ENCODE measurements at regions not wholly inside any gene's neighbourhood (a gene's known extent, or its start where the extent isn't known, plus 50 kb on each side); places are given as distances from the start of the nearest gene placed in this dataset.

DNA sequence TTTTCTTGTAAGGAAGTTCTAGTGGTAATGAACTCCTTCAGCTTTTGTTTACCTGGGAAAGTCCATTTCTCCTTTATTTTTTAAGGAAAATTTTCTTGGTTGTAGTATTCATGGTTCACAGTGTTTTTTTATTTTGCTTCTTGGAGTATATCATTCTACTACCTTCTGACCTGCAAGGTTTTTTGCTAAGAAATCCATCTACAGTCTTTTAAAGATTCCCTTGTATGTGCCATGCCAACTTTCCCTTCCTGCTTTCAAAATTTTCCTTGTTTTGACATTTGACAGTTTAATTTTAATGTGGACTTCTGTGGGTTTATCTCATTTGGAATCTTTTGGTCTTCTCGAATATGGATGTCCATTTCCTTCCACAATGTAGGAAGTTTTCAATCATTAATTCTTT lies 855.6 kb downstream of the TBC1D32 start:
- no peak for TF ChIP-seq TAF1 (IDR thresholded peaks at IDR 0.05; ENCODE audit: borderline replicate concordance, insufficient read depth, low read length)
- no peak for TF ChIP-seq POLR2AphosphoS5 (IDR thresholded peaks at IDR 0.05; ENCODE audit: low read depth, low read length)
- TF ChIP-seq FOXP2 (optimal IDR thresholded peaks at IDR 0.05; ENCODE audit: borderline replicate concordance, extremely low read depth, extremely low read length, insufficient read depth), result no peak

Data from PFSK-1 (cell line).